ENCODE measurements at regions not wholly inside any gene's neighbourhood (a gene's known extent, or its start where the extent isn't known, plus 50 kb on each side); places are given as distances from the start of the nearest gene placed in this dataset.

DNA sequence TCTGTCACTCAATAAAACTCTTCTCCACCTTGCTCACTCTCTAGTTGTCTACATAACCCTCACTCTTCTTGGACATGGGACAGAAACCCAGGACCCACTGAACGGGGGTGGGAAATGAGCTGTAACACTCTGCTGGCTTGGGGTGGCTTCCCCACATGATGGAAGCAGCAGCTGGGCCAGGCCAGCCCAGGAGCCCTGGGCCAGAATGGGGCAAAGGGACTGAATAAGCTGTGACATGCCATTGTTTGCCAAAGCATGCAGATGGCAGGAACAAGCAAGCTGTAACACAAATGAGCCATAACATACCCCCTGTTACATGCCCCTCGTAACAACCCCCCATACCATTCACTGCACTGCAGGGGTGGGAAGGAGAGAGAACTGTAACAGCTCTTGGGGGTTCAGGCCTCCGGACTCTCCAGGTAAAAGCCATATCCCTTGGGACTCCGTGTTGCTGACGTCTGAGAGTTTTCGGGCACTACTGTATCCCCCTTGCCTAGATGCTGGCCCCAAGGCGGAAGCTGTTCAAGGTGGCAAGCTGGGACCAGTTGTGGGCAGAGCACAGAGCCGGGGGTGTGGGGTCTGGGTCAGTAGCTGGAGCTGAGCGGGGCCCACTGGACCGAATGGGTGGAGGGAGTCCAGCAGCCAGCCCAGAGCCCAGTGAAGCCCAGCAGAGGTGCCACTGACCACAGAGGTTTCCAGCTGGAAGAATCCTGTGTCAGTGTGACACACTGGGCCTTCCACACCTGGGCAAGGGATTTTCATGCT lies 56.1 kb upstream of the DMRTB1 start:
- Histone ChIP-seq H3K4me2 (ENCODE audit: insufficient read depth, low read length) (no peak overlapping the region), H3K9me1 (replicated peaks; ENCODE audit: control insufficient read depth, extremely low read depth, insufficient read depth, low read length) (no peaks in the 10 kb centered on the region), H3K9me3 (replicated peaks; ENCODE audit: control insufficient read depth, insufficient read depth, low read length) (no peaks in the 10 kb centered on the region), H3K27ac (ENCODE audit: insufficient read depth, low read depth, low read length) (no peak overlapping the region), H3K4me3 (replicated peaks in 1 of 3; ENCODE audit: insufficient read depth in 1 of 3, low read depth in 1 of 3, low read length in 3 of 3) (no peak overlapping the region), H4K20me1 (replicated peaks; ENCODE audit: control insufficient read depth, extremely low read depth, insufficient read depth, low read length) (no peaks in the 10 kb centered on the region), H3K79me2 (ENCODE audit: control insufficient read depth, insufficient read depth, low read length) (no peaks in the 10 kb centered on the region), H3K27me3 (ENCODE audit: control insufficient read depth in 2 of 2, insufficient read depth in 2 of 2, low read length in 2 of 2) (peaks cover 6 to 8% of the 10 kb centered on the region in 2 experiments), H3K9ac (replicated peaks; ENCODE audit: extremely low read depth, insufficient read depth, low read length) (no peak overlapping the region), H3K4me1 (ENCODE audit: control insufficient read depth, extremely low read depth, insufficient read depth, low read length) (no peaks in the 10 kb centered on the region), H2AFZ (ENCODE audit: low read depth, low read length) (no peak overlapping the region), H3K36me3 (ENCODE audit: control insufficient read depth in 2 of 2, extremely low read depth in 1 of 2, insufficient read depth in 2 of 2, low read length in 2 of 2) (no peaks in the 10 kb centered on the region)
- TF ChIP-seq POLR2A (IDR thresholded peaks at IDR 0.05; ENCODE audit: low read depth, low read length) (no peak), POLR2AphosphoS5 (IDR thresholded peaks at IDR 0.05; ENCODE audit: insufficient read depth, low read depth, low read length) (no peak), GATA2 (IDR thresholded peaks at IDR 0.05; ENCODE audit: insufficient read depth, insufficient read length, low read depth, low read length) (no peak), FOS (IDR thresholded peaks at IDR 0.05; ENCODE audit: borderline replicate concordance, insufficient read depth, low read length) (no peak), MYC (IDR thresholded peaks at IDR 0.05; ENCODE audit: low read depth, low read length) (no peak), JUN (IDR thresholded peaks at IDR 0.05; ENCODE audit: borderline replicate concordance, insufficient read depth, insufficient read length, low read depth) (no peak), EZH2 (IDR thresholded peaks at IDR 0.05; ENCODE audit: borderline replicate concordance, low read depth, low read length, severe bottlenecking) (no peak)
- TF ChIP-seq, protein P1, sequence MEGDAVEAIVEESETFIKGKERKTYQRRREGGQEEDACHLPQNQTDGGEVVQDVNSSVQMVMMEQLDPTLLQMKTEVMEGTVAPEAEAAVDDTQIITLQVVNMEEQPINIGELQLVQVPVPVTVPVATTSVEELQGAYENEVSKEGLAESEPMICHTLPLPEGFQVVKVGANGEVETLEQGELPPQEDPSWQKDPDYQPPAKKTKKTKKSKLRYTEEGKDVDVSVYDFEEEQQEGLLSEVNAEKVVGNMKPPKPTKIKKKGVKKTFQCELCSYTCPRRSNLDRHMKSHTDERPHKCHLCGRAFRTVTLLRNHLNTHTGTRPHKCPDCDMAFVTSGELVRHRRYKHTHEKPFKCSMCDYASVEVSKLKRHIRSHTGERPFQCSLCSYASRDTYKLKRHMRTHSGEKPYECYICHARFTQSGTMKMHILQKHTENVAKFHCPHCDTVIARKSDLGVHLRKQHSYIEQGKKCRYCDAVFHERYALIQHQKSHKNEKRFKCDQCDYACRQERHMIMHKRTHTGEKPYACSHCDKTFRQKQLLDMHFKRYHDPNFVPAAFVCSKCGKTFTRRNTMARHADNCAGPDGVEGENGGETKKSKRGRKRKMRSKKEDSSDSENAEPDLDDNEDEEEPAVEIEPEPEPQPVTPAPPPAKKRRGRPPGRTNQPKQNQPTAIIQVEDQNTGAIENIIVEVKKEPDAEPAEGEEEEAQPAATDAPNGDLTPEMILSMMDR (IDR thresholded peaks at IDR 0.05; ENCODE audit: extremely low read depth in 1 of 2, insufficient read depth in 1 of 2, low read depth in 1 of 2, low read length in 2 of 2) = no peak
- TF ChIP-seq, protein P2, sequence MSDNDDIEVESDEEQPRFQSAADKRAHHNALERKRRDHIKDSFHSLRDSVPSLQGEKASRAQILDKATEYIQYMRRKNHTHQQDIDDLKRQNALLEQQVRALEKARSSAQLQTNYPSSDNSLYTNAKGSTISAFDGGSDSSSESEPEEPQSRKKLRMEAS (IDR thresholded peaks at IDR 0.05; ENCODE audit: insufficient read depth, insufficient read length) = no peak
- FAIRE-seq (no peak), DNase-seq (ENCODE audit: low read depth, low spot score) (no peak)
- no TSS peak for BruUV-seq (replicated peaks)
- ChIA-PET POLR2A (no interaction called here), CTCF (interaction anchor here (1.0 to 4.7 kb wide), 4 partner anchors 10 to 124 kb away, joined by 3 to 23 read pairs (median 4); no protein-coding TSS in a partner anchor)
- dilution Hi-C loops (cut with MboI; ENCODE audit: extremely low pct_ligation_motif_present, low sequenced_read_pairs) = no loop called here
- intact Hi-C loops (cut with micrococcal nuclease) = no loop called here

Measured in endothelial cell of umbilical vein (primary cell).